Osteoblast (primary cell): ENCODE measurements at regions not wholly inside any gene's neighbourhood (a gene's known extent, or its start where the extent isn't known, plus 50 kb on each side); places are given as distances from the start of the nearest gene placed in this dataset.

Experiments used
- DNase-seq: peaks from one replicate; pipeline ENCODE4 v3.0.0; 2011; ENCODE audit warnings: low spot score, mixed read lengths; ENCODE audit not compliant: insufficient read length; ENCODE audit errors: missing footprints
- H2AFZ ChIP-seq: 2 replicates; pipeline ENCODE4 v1.6.0; 2011; ENCODE audit warnings: mild to moderate bottlenecking, low read length
- H3K27ac ChIP-seq: 2 replicates; pipeline ENCODE4 v1.5.1; 2011; ENCODE audit warnings: mild to moderate bottlenecking, low read depth, low read length, moderate library complexity
- H3K27me3 ChIP-seq: 2 replicates; pipeline ENCODE4 v1.6.0; 2012; ENCODE audit warnings: mild to moderate bottlenecking, control low read depth, inconsistent platforms, low read length, moderate library complexity; ENCODE audit not compliant: insufficient read depth
- H3K36me3 ChIP-seq: 2 replicates; pipeline ENCODE4 v1.5.1; 2011; ENCODE audit warnings: mild to moderate bottlenecking, low read length, control low read depth, moderate library complexity; ENCODE audit not compliant: insufficient read depth
- H3K4me1 ChIP-seq: 2 replicates; pipeline ENCODE4 v1.5.1; 2011; ENCODE audit warnings: mild to moderate bottlenecking, low read length, control low read depth, moderate library complexity; ENCODE audit not compliant: insufficient read depth
- H3K4me2 ChIP-seq: 2 replicates; pipeline ENCODE4 v1.6.0; 2011; ENCODE audit warnings: mild to moderate bottlenecking, low read length; ENCODE audit not compliant: insufficient read depth
- H3K4me3 ChIP-seq: fragments of 200-600 bp; sonication (generic); 3 replicates; pipeline ENCODE4 v1.5.1; 2012; ENCODE audit warnings: mild to moderate bottlenecking, low read length, inconsistent platforms; ENCODE audit not compliant: insufficient read depth
- H3K79me2 ChIP-seq: 2 replicates; pipeline ENCODE4 v1.6.0; 2012; ENCODE audit warnings: mild to moderate bottlenecking, low read length, control low read depth, inconsistent platforms; ENCODE audit not compliant: insufficient read depth
- H3K9me3 ChIP-seq: 2 replicates; pipeline ENCODE4 v1.5.1; 2011; ENCODE audit warnings: low read depth, low read length, control low read depth
- H4K20me1 ChIP-seq: 2 replicates; pipeline ENCODE4 v1.6.0; 2012; ENCODE audit warnings: mild to moderate bottlenecking, low read length, control low read depth; ENCODE audit not compliant: insufficient read depth
- TF ChIP-seq, protein P1 (sequence below): IDR thresholded peaks from 2 replicates; pipeline ENCODE4 v1.5.1; 2011; ENCODE audit warnings: mild to moderate bottlenecking, low read depth, low read length, moderate library complexity; ENCODE audit errors: extremely low read depth

DNA sequence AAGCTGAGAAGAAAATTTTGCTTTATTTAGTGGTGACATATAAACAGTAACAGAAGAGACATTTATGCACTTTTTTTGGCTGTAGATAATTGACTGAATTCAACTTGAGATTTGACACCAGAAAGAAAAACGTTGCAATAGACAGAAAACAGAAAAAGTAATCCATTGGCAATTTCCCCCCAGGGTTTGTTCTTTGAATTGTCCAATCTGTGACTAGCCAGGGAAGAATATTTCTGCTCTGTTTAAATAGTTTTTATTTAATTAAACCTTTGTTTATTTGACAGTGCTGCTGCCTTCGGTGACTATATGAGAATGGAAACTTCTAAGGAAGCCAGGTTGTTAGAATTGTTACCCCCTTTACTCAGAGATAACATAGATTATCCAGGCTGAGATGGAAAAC, 210.6 kb downstream of the DEPDC1B start:
- DNase-seq: no peak
- no peak overlapping the region for H2AFZ ChIP-seq
- H3K9me3 ChIP-seq: no peaks in the 10 kb centered on the region
- no peaks in the 10 kb centered on the region for H3K79me2 ChIP-seq
- H4K20me1 ChIP-seq: no peaks in the 10 kb centered on the region
- peaks cover 33% of the 10 kb centered on the region for H3K4me1 ChIP-seq
- H3K27me3 ChIP-seq: no peaks in the 10 kb centered on the region
- TF ChIP-seq, protein P1, sequence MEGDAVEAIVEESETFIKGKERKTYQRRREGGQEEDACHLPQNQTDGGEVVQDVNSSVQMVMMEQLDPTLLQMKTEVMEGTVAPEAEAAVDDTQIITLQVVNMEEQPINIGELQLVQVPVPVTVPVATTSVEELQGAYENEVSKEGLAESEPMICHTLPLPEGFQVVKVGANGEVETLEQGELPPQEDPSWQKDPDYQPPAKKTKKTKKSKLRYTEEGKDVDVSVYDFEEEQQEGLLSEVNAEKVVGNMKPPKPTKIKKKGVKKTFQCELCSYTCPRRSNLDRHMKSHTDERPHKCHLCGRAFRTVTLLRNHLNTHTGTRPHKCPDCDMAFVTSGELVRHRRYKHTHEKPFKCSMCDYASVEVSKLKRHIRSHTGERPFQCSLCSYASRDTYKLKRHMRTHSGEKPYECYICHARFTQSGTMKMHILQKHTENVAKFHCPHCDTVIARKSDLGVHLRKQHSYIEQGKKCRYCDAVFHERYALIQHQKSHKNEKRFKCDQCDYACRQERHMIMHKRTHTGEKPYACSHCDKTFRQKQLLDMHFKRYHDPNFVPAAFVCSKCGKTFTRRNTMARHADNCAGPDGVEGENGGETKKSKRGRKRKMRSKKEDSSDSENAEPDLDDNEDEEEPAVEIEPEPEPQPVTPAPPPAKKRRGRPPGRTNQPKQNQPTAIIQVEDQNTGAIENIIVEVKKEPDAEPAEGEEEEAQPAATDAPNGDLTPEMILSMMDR: no peak
- no peak overlapping the region for H3K4me3 ChIP-seq
- H3K4me2 ChIP-seq: no peak overlapping the region
- no peaks in the 10 kb centered on the region for H3K36me3 ChIP-seq
- H3K27ac ChIP-seq: no peak overlapping the region

DNA sequence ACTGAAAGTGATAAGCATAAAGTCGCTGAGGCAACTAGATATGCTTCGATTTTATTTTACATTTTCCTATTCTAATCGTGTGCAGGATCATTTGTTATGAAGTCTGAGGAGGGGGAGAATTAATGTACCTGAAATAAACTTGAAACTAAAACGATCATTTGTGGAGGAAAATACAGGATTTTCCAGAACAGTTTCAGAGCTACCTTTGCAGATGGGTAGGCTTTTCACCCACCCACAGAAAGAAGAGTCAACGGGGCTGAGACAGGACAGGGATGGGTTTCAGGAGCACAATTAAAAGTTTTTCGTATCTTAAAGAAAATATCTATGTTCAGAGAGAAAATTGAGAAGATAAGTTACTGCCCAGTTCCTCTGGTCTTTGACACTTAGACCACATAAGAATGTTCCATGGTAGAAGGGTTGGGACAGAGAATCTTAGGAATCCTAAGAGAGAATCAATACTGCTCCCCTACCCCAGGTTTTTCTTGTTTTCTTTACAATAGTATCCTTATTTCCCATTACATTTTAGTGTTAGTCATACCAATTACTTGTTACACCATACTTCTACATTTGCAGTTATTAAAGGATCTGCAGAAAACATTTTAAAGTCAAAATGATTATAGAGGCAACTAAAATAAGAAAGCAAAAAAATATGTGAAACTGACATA, 211.4 kb downstream of the DEPDC1B start:
- H3K27me3 ChIP-seq: no peaks in the 10 kb centered on the region
- no peaks in the 10 kb centered on the region for H3K79me2 ChIP-seq
- no peaks in the 10 kb centered on the region for H4K20me1 ChIP-seq
- peak overlapping the region; percentile 40 for H3K4me2 ChIP-seq
- peak overlapping the region; percentile 29 for H3K4me3 ChIP-seq
- H3K36me3 ChIP-seq: no peaks in the 10 kb centered on the region
- TF ChIP-seq, protein P1: no peak
- H3K27ac ChIP-seq: peak overlapping the region; percentile 14
- peak overlapping the region; percentile 33 for H2AFZ ChIP-seq
- peaks cover 29% of the 10 kb centered on the region for H3K4me1 ChIP-seq
- DNase-seq: peak; percentile 10
- no peaks in the 10 kb centered on the region for H3K9me3 ChIP-seq

DNA sequence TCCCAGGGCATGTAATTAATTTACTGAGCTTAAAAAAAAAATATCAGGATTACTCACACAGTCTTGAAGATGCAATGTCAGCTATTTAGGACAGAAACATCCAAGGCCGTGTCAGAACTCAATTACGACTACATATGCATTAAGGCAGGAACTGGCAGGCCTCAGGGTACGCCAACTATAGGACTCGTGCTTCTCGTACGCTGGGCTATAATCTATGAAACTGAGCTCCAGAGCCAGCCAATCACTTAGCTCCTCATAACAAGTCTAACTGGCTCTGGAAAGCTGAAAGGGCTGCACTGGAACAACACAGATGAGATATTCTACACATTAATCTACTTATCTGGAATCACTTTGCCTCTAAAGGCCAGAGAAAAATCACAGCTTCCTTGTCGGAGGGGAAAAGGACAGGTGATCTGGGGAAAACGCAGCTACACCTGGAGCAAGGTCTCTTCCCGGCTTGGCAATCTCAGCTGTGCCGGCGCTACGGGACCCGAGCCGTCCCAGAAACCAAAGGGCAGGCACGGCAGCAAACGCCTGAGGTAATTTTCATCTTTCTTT, 212.0 kb downstream of the DEPDC1B start:
- Histone ChIP-seq H2AFZ (peak overlapping the region; percentile 66), H3K4me2 (peak overlapping the region; percentile 40), H3K4me3 (peak overlapping the region; percentile 29)

DNA sequence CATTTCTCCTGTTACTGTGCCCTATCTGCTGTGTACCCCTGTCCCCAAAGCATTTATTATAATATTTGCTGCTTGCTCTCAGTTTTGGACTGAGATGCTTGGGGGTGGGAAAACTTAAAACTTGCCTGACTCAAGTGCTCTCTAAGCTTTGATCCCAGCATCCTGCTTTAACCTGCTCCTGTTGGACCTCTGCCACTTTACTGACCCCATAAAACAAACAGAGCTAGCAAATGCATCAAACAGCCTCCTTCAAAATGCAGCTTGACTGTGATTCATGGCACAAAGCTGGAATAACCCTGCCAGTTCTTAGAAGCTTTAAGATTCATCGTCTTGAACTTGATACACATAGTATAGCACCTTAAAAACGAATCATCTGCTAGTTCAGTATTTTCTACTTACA, 212.5 kb downstream of the DEPDC1B start:
- no peaks in the 10 kb centered on the region for H3K9me3 ChIP-seq
- TF ChIP-seq, protein P1: no peak
- no peak overlapping the region for H3K4me3 ChIP-seq
- DNase-seq: peak; percentile 5
- H3K27me3 ChIP-seq: no peaks in the 10 kb centered on the region
- no peak overlapping the region for H3K27ac ChIP-seq
- no peaks in the 10 kb centered on the region for H4K20me1 ChIP-seq
- no peaks in the 10 kb centered on the region for H3K36me3 ChIP-seq
- H3K4me2 ChIP-seq: peak overlapping the region; percentile 40
- no peaks in the 10 kb centered on the region for H3K79me2 ChIP-seq
- peak overlapping the region; percentile 66 for H2AFZ ChIP-seq
- peaks cover 20% of the 10 kb centered on the region for H3K4me1 ChIP-seq

More for the DNA sequence above, 212.0 kb downstream of the DEPDC1B start:
- Histone ChIP-seq H3K27ac (peak overlapping the region; percentile 14), H3K27me3 (no peaks in the 10 kb centered on the region), H3K4me1 (peaks cover 23% of the 10 kb centered on the region), H3K9me3 (no peaks in the 10 kb centered on the region), H3K36me3 (no peaks in the 10 kb centered on the region), H3K79me2 (no peaks in the 10 kb centered on the region), H4K20me1 (no peaks in the 10 kb centered on the region)
- no peak for DNase-seq
- TF ChIP-seq, protein P1: no peak
